ENCODE measurements at regions not wholly inside any gene's neighbourhood (a gene's known extent, or its start where the extent isn't known, plus 50 kb on each side); places are given as distances from the start of the nearest gene placed in this dataset.

DNA sequence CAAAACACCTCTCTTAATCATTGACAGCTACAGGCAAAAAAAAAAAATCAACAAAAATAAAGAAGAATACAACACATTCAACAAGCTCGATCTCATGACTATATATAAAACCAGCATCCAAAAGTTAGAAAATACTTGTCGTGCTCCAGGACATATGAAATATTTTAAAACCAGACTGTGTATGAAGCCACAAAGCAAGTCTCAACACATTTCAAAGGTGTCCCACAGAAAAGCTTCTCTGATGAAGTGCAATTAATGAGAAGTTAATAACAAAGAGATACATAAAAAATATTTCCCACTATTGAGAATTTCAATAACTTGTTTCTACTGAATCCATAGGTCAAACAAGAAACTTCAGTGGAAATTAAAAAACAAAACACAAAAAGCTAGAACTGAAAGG is 178.7 kb downstream of the PLK2 start:
- DNase-seq: no peak
- Histone ChIP-seq H3K79me2 (ENCODE audit: insufficient read depth) (no peaks in the 10 kb centered on the region), H3K27ac (ENCODE audit: low read depth in 2 of 2, low read length in 1 of 2) (no peak overlapping the region), H3K9me3 (no peaks in the 10 kb centered on the region), H3K27me3 (ENCODE audit: insufficient read depth) (no peaks in the 10 kb centered on the region), H3K4me2 (no peak overlapping the region), H3K4me3 (ENCODE audit: low read depth in 2 of 2, low read length in 1 of 2) (no peak overlapping the region), H3K9me2 (no peaks in the 10 kb centered on the region), H2AFZ (ENCODE audit: low read depth) (peak overlapping the region; percentile 67; the same call in 1 of the 2 replicates), H3K4me1 (ENCODE audit: control insufficient read depth in 1 of 2, insufficient read depth in 2 of 2, low read depth in 1 of 2, low read length in 1 of 2) (no peaks in the 10 kb centered on the region), H3K9ac (no peak overlapping the region), H4K20me1 (ENCODE audit: insufficient read depth) (no peaks in the 10 kb centered on the region), H3K36me3 (replicated peaks in 1 of 2; ENCODE audit: control insufficient read depth in 1 of 2, insufficient read depth in 2 of 2, low read length in 1 of 2) (no peaks in the 10 kb centered on the region), H3F3A (replicated peaks; ENCODE audit: insufficient read depth) (no peaks in the 10 kb centered on the region)
- POLR2A ChIA-PET: no interaction called here
- no peak for TF ChIP-seq MEF2A (IDR thresholded peaks at IDR 0.05; ENCODE audit: borderline replicate concordance, low read depth)
- no peak for TF ChIP-seq EZH2phosphoT487 (IDR thresholded peaks at IDR 0.05; ENCODE audit: borderline replicate concordance, low read depth)
- no peak for TF ChIP-seq TEAD4 (IDR thresholded peaks at IDR 0.05; ENCODE audit: borderline replicate concordance, insufficient read depth)
- TF ChIP-seq SIN3A (IDR thresholded peaks at IDR 0.05; ENCODE audit: borderline replicate concordance, low read depth, low read length): no peak
- TF ChIP-seq MAX (IDR thresholded peaks at IDR 0.05; ENCODE audit: low read depth): no peak
- no peak for TF ChIP-seq NRF1 (IDR thresholded peaks at IDR 0.05; ENCODE audit: low read depth, low read length)
- no peak for TF ChIP-seq CHD2 (IDR thresholded peaks at IDR 0.05; ENCODE audit: low read length, partially characterized antibody)
- 92% methylated on average over 2 of the region's 2 CpGs for WGBS (ENCODE audit: low lambda C conversion rate)
- CTCF ChIA-PET: no interaction called here

GRCh38 chr5:58279259-58279658 is 180.6 kb downstream of the PLK2 start:
- Histone ChIP-seq H3K9me2 (no peaks in the 10 kb centered on the region), H3K36me3 (replicated peaks in 1 of 2; ENCODE audit: control insufficient read depth in 1 of 2, insufficient read depth in 2 of 2, low read length in 1 of 2) (no peaks in the 10 kb centered on the region), H2AFZ (ENCODE audit: low read depth) (no peak overlapping the region), H3K27ac (ENCODE audit: low read depth in 2 of 2, low read length in 1 of 2) (no peak overlapping the region), H3K4me2 (no peak overlapping the region), H3F3A (replicated peaks; ENCODE audit: insufficient read depth) (no peaks in the 10 kb centered on the region), H3K4me3 (ENCODE audit: low read depth in 2 of 2, low read length in 1 of 2) (no peak overlapping the region), H3K27me3 (ENCODE audit: insufficient read depth) (no peaks in the 10 kb centered on the region), H3K9ac (no peak overlapping the region), H3K79me2 (ENCODE audit: insufficient read depth) (no peaks in the 10 kb centered on the region), H3K4me1 (ENCODE audit: control insufficient read depth in 1 of 2, insufficient read depth in 2 of 2, low read depth in 1 of 2, low read length in 1 of 2) (no peaks in the 10 kb centered on the region), H3K9me3 (no peaks in the 10 kb centered on the region), H4K20me1 (ENCODE audit: insufficient read depth) (no peaks in the 10 kb centered on the region)
- no peak for DNase-seq
- ChIA-PET CTCF (no interaction called here), POLR2A (no interaction called here)
- 97% methylated on average over 1 of the region's 1 CpG for WGBS (ENCODE audit: low lambda C conversion rate)
- no peak for TF ChIP-seq RFX5 (IDR thresholded peaks at IDR 0.05; ENCODE audit: low read length)
- no peak for TF ChIP-seq MXI1 (IDR thresholded peaks at IDR 0.05; ENCODE audit: low read depth, low read length)

GRCh38 chr5:58276431-58276830 is 183.5 kb downstream of the PLK2 start:
- ChIA-PET CTCF (no interaction called here), POLR2A (no interaction called here)
- no peak overlapping the region for H3K9ac ChIP-seq
- H3K9me2 ChIP-seq: no peaks in the 10 kb centered on the region
- H3K27ac ChIP-seq (ENCODE audit: low read depth in 2 of 2, low read length in 1 of 2): no peak overlapping the region
- no peak for DNase-seq
- no peaks in the 10 kb centered on the region for H4K20me1 ChIP-seq (ENCODE audit: insufficient read depth)
- H3K4me3 ChIP-seq (ENCODE audit: low read depth in 2 of 2, low read length in 1 of 2): no peak overlapping the region
- no peaks in the 10 kb centered on the region for H3K9me3 ChIP-seq
- no peaks in the 10 kb centered on the region for H3K27me3 ChIP-seq (ENCODE audit: insufficient read depth)
- H3K4me2 ChIP-seq: no peak overlapping the region
- H3K79me2 ChIP-seq (ENCODE audit: insufficient read depth): no peaks in the 10 kb centered on the region
- H3K4me1 ChIP-seq (ENCODE audit: control insufficient read depth in 1 of 2, insufficient read depth in 2 of 2, low read depth in 1 of 2, low read length in 1 of 2): no peaks in the 10 kb centered on the region
- H3F3A ChIP-seq (replicated peaks; ENCODE audit: insufficient read depth): no peaks in the 10 kb centered on the region
- 96% methylated on average over 3 of the region's 3 CpGs for WGBS (ENCODE audit: low lambda C conversion rate)
- H2AFZ ChIP-seq (ENCODE audit: low read depth): no peak overlapping the region
- no peaks in the 10 kb centered on the region for H3K36me3 ChIP-seq (replicated peaks in 1 of 2; ENCODE audit: control insufficient read depth in 1 of 2, insufficient read depth in 2 of 2, low read length in 1 of 2)
- TF ChIP-seq JUND (IDR thresholded peaks at IDR 0.05) (no peak), TCF12 (IDR thresholded peaks at IDR 0.05) (no peak), GABPA (IDR thresholded peaks at IDR 0.05; ENCODE audit: low read depth) (no peak), CHD2 (IDR thresholded peaks at IDR 0.05; ENCODE audit: low read length, partially characterized antibody) (no peak), ZBTB33 (IDR thresholded peaks at IDR 0.05; ENCODE audit: borderline replicate concordance, low read depth) (no peak), SMC3 (IDR thresholded peaks at IDR 0.05; ENCODE audit: low read depth, low read length) (no peak), IRF3 (IDR thresholded peaks at IDR 0.05; ENCODE audit: low read depth, low read length) (no peak)
- TF ChIP-seq, protein P1, sequence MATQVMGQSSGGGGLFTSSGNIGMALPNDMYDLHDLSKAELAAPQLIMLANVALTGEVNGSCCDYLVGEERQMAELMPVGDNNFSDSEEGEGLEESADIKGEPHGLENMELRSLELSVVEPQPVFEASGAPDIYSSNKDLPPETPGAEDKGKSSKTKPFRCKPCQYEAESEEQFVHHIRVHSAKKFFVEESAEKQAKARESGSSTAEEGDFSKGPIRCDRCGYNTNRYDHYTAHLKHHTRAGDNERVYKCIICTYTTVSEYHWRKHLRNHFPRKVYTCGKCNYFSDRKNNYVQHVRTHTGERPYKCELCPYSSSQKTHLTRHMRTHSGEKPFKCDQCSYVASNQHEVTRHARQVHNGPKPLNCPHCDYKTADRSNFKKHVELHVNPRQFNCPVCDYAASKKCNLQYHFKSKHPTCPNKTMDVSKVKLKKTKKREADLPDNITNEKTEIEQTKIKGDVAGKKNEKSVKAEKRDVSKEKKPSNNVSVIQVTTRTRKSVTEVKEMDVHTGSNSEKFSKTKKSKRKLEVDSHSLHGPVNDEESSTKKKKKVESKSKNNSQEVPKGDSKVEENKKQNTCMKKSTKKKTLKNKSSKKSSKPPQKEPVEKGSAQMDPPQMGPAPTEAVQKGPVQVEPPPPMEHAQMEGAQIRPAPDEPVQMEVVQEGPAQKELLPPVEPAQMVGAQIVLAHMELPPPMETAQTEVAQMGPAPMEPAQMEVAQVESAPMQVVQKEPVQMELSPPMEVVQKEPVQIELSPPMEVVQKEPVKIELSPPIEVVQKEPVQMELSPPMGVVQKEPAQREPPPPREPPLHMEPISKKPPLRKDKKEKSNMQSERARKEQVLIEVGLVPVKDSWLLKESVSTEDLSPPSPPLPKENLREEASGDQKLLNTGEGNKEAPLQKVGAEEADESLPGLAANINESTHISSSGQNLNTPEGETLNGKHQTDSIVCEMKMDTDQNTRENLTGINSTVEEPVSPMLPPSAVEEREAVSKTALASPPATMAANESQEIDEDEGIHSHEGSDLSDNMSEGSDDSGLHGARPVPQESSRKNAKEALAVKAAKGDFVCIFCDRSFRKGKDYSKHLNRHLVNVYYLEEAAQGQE (IDR thresholded peaks at IDR 0.05; ENCODE audit: low read depth, low read length): no peak
